HG03442 (cell line): ENCODE measurements at regions not wholly inside any gene's neighbourhood (a gene's known extent, or its start where the extent isn't known, plus 50 kb on each side); places are given as distances from the start of the nearest gene placed in this dataset.
"Not testable (repeated sequence)": the region's sequence is repeated elsewhere in the genome, so short reads cannot be mapped to it uniquely, and the experiment has no call there.

Experiments
- ATAC-seq: cut with Tn5 transposase; IDR thresholded peaks from one replicate; pipeline ENCODE4 v1.9.1; 2021; ENCODE audit warnings: mild to moderate bottlenecking, moderate library complexity; ENCODE audit not compliant: unreplicated experiment

- no peak for ATAC-seq
Observed at GRCh38 chr9:2424619-2425033, 197.0 kb upstream of the VLDLR start.

DNA sequence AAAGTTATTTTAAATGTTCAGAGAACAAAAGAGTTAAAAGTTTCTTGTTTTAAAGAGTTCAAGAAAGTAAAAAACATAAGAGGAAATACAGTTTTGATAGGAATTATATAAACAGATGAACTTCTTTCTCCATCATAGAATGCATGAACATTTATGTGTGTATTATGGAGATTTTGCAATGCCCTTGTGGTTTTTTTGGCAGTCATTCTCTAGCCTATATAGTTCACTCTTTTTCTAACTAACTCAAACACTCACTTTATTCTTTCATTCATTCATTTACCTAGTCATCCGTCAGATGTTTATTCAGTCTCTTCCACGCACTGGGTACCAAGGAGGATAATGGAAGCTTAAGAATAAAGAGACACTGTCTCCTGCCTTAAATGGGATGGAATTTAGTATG lies 195.9 kb upstream of the VLDLR start:
- no peak for ATAC-seq

DNA sequence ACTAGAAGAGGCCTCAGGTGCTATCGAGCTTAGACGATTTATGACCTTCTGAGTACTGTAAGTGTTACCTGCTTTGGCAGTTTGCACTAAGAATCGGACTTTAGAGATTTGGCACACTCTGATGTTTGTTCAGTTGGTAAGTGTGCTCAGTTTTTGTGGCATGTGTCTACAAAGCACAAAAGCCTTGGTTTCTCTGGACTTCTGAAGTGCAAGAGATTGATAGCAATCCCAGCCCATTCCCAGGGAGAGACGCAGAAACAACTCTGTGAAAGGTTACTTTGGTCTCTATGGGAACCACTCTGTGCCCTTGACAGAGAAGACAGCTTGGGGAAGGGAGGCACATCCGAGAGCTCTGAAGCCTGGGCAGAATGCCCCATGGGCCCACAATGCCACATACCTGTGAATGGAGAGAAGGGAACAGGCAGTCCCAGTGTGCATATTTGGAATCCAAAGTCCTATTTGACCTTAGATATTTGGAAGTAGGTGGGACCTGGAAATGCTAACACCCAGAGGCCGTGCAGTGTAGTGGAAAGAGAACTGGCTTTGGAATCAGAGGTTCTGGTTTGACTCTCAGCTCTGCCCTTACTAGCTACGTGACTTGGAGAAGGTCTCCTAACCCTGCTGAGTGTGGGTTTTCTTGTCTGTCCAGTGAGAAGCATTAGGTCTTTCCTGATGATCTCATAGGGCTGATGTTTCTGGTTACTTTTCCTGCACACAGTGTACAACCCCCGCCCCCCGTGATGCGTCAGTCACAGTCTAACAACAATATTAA lies 194.3 kb upstream of the VLDLR start:
- no peak for ATAC-seq

DNA sequence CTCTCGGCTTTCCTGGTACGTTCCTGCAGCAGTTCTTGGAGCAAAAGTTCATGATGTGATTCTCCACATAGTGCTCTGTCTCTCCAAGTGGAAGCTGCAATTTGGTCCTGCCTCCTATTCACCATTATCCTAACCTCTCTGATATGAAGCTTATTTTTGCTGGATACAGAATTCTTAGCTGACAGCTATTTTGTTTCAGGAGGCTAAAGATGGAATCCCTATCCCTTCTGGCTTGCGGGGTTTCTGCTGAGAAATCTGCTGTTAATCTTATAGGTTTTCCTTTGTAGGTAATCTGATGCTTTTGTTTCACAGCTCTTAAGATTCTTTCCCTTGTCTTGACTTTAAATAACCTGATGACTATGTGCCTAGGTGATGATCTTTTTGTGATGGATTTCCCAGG lies 181.6 kb upstream of the VLDLR start:
- no peak for ATAC-seq

- not testable (repeated sequence) for ATAC-seq
Observed at GRCh38 chr9:2443933-2444332, 177.7 kb upstream of the VLDLR start.

DNA sequence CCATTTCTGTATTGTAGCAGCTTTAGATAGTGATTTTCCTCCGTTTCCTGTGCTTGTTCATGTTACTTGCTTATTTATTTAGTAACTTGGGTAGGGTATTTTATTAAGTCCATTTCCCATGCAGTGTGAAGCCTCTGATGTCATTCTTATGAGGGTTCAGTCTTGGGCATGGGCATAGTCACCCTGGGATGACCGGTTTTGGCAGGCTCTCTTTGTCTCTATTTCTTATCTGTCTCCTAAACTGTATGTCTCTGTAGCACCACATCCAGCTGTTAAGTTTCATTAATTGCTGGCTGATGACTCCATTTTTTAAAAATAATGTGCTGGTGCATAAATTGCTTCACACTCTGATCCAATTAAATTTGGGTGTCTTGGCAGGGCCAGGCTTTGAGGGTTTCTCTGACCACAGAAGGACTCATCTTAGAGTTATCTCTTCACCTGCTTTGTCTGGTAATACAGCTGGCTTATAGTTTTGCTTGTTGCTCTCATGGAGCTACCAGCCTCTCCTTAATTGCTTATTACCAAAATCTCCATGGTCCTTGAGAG lies 173.3 kb upstream of the VLDLR start:
- no peak for ATAC-seq

DNA sequence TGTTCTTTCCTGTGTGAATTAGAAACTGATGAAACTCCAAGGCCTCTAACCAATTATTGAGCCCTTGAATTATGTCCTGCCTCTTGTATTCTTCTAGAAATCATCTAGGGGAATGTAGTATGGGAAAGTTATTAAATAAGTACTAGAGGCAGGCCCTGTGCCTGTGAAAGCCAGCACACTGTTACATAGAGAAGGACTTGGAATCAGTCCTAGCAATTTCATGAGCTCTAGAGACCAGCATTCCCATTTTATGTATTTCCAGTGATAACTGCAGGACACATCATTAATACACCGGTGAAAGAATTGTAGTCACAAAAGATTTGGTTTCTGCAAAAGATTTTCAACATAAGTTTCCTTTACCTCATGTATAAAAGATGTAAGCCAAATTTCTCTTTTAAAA lies 168.5 kb upstream of the VLDLR start:
- no peak for ATAC-seq

DNA sequence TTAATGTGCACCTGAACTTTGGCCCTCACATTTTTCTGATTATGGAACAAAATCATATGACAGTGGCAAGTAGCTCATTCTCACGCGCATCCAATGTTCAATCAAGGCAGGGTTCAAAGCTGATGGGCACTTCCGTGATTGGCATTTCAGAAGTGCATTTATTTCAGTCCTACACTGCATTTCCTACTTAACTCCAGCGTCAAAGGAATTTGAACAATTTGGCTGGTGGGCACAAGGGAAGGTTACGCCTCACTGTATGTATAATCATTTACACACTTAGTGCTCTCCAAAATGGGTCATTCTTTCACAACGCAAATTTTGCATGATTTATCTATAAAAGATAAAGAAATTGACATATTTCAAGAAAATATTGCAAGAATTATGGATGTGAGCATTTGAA lies 167.9 kb upstream of the VLDLR start:
- no peak for ATAC-seq

DNA sequence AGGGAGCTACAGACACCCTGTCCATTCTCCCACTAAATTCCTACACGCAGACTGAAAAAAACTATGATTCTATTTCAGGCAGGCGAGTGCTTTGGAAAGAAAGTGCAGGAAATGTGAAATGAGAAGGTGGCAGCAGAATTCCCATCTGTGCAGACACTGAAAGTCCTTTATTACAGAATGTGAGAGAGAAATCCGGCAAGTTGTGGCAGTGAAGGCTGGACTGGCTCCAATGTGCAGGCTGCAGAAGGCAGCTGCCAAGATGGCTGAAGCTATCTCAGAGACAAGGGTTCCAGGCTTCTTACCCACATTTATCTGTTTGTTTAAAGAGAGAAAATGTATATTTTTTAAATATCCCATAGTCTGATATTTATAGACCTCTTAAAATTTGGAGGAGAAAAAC lies 161.8 kb upstream of the VLDLR start:
- no peak for ATAC-seq

GRCh38 chr9:2461892-2462291 lies 159.7 kb upstream of the VLDLR start:
- no peak for ATAC-seq

DNA sequence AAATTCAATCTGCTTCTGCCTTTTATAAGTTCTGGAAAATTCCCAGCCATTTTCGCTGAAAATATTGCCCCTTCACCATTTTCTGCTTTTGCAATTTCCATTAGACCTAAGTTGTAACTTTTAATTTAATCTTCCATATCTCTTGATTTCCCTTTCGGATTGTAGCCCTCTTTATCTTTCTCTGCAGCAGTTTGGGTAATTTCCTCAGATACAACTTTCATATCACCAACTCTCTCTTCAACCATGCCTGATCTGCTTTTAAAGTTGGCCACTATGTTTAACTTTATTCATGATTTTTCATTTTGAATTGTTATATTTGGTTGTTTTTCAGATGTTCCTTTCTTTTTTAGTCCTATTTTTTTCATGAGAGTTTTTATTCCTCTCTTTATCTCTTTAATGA lies 157.0 kb upstream of the VLDLR start:
- ATAC-seq: no peak

- ATAC-seq: no peak
Observed at GRCh38 chr9:2465516-2465915, 156.1 kb upstream of the VLDLR start.

GRCh38 chr9:2465921-2466460 lies 155.6 kb upstream of the VLDLR start:
- peak; percentile 99 for ATAC-seq

GRCh38 chr9:2466703-2467102 lies 154.9 kb upstream of the VLDLR start:
- no peak for ATAC-seq

- ATAC-seq: no peak
Observed at GRCh38 chr9:2469681-2470221, 151.8 kb upstream of the VLDLR start.

GRCh38 chr9:2473681-2474080 lies 147.9 kb upstream of the VLDLR start:
- no peak for ATAC-seq

GRCh38 chr9:2477755-2478154 lies 143.8 kb upstream of the VLDLR start:
- ATAC-seq: no peak

- no peak for ATAC-seq
Observed at GRCh38 chr9:2478421-2478820, 143.2 kb upstream of the VLDLR start.

DNA sequence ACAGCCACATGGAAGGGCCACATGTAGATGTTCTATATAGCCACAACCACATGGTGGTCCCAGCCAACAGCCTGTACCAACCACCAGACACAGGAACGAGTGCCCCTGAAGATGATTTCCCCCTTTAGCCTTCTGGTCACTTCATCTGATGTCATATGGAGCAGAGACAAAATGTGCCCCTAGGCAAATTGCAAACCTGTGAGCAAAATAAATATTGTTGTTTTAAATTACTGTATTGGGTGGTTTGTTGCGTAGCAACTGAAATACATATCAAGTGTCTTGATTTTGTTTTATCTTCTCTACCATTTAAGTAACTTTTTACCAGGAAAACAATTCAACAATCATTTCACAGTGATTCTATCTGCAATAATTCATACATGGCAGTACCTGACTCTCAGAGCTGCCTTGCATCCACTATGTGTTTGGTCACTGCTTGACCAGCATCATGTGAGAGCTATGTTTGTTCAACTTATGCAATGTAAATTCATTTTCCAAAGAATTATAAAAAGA lies 142.5 kb upstream of the VLDLR start:
- ATAC-seq: no peak

DNA sequence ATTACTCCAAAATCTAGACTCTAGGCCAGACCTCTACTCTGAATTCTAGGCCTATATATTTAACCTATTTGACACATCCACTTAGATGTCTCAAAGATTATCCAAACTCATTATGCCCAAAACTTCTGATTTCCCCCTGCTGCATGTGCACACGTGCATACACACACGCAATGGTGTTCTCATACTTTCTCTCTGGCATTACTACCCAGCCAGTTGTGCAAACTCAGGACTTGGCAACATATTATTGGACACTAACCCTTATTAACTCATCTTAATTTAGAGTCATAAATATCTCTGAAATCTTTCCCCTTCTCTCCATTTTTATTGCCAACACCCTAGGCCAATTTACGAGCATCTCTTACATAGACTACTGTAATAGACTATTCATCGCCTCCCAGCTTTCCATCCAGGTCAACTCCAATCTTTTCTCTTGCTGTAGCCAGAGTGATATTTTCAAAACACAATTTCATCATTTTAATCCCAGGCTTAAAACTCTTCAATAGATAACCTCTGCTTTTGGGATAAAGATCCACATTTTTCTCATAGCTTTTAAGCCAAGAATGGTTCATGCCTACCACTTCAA lies 141.2 kb upstream of the VLDLR start:
- no peak for ATAC-seq

DNA sequence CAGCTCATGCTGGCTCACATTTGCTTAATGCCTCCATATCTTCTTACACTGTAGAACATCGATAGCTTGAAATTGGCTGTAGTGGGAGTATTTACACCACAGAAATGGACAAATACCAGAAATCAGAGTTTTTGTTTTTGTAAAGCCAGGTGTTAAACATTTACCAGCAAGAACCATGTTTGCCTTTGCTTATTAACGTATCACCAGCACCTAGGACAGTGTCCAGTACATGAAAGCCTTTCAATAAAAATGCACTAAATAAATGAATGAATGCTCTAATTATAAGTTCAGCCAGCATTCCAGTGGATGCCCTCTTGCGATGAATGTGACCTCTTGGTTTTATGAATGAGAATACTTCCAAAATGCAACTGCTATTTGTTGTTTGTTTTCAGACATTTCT lies 140.4 kb upstream of the VLDLR start:
- no peak for ATAC-seq

GRCh38 chr9:2486988-2487387 lies 134.6 kb upstream of the VLDLR start:
- no peak for ATAC-seq
